GM12864 (cell line): ENCODE measurements at regions not wholly inside any gene's neighbourhood (a gene's known extent, or its start where the extent isn't known, plus 50 kb on each side); places are given as distances from the start of the nearest gene placed in this dataset.

ENCODE experiments used
- DNase-seq: peaks from one replicate; pipeline ENCODE4 v3.0.0-alpha.2; 2011; ENCODE audit warnings: low read depth
- H3K4me3 ChIP-seq: 2 replicates; pipeline ENCODE4 v1.5.1; 2011; ENCODE audit warnings: mild to moderate bottlenecking, low read depth, low read length, control low read depth
- TF ChIP-seq, protein P1 (sequence below): IDR thresholded peaks from 2 replicates; pipeline ENCODE4 v1.5.1; 2011; ENCODE audit warnings: low read depth, mild to moderate bottlenecking, moderate library complexity, low read length, control low read depth, inconsistent platforms; ENCODE audit errors: missing control alignments

DNA sequence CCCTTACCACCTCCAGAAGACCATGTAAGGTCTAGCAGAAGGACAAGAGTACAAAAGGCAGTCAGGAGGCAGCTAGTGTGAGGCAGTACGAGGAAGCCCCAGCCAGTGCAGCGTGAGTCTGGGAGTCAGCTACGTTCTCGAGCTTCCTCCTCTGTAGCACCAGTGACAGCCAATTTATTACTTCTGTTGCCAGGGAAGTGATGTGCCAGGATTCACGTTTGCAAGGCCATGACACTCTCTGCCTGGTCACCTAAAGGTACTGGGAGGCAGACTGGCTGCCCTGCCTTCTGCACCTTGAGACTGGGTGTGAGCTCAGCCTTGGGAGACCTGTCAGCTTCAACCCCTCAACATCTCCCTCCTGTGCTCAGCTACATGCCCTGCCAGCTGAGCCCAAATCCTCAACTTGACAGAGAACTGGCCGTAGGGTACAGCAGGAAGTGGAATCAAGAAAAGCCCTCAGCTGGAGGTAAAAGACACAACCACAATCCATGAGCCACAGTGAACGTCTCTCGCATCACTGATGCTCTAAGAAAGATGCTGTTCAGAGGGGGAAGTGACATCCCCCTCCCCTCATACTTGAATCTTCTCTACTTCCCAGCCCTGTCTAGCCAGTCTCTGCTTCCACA, 182.5 kb upstream of the RGS6 start:
- H3K4me3 ChIP-seq: no peak overlapping the region
- no peak for DNase-seq
- TF ChIP-seq, protein P1, sequence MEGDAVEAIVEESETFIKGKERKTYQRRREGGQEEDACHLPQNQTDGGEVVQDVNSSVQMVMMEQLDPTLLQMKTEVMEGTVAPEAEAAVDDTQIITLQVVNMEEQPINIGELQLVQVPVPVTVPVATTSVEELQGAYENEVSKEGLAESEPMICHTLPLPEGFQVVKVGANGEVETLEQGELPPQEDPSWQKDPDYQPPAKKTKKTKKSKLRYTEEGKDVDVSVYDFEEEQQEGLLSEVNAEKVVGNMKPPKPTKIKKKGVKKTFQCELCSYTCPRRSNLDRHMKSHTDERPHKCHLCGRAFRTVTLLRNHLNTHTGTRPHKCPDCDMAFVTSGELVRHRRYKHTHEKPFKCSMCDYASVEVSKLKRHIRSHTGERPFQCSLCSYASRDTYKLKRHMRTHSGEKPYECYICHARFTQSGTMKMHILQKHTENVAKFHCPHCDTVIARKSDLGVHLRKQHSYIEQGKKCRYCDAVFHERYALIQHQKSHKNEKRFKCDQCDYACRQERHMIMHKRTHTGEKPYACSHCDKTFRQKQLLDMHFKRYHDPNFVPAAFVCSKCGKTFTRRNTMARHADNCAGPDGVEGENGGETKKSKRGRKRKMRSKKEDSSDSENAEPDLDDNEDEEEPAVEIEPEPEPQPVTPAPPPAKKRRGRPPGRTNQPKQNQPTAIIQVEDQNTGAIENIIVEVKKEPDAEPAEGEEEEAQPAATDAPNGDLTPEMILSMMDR: no peak

DNA sequence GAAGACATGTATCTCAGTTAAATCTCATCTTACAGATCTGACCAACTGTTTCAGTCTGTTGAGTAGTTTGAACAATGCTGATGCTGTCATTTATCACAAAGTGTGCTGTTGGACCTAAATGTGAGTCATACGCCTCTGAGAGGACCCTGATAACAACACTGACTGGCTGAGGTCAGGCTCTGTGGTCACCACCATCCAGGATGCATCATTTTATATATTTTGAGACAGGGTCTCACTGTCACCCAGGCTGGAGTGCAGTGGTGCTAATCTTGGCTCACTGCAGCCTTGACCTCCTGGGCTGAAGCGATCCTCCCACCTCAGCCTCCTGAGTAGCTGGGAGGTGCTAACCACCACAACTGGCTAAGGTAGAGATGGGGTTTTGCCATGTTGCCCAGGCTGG, 181.0 kb upstream of the RGS6 start:
- no peak overlapping the region for H3K4me3 ChIP-seq
- DNase-seq: no peak
- TF ChIP-seq, protein P1: no peak

DNA sequence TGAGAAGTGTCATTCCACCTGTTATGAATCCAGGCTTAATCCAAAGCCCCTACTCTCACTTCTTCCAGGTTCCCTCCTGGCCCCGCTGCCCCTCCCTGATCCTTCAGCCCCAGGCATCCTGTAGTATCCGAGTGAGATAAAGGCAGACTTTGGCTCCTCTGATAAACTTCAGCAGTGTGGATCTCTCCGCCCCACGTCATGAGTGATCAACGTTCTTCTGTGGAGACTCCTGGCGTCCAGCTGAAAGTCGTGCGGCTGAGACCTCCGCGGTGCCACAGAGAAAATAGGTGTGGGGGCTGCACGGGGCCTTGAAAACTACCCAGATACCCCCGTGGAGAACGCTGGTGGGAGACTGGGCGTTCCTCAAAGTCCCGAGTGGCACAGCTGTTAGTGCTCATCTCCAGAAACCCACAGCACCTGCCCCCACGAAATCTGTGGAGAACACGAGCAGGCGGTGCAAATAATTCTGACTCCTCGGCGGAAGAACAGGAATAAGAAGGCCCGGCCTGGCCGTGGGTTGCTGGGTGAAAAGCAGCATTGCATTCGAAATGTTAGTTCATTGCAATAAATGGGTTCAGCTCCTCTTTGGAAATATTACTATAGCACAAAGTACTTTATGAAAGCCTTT, 180.0 kb upstream of the RGS6 start:
- H3K4me3 ChIP-seq: no peak overlapping the region
- TF ChIP-seq, protein P1: no peak
- no peak for DNase-seq

DNA sequence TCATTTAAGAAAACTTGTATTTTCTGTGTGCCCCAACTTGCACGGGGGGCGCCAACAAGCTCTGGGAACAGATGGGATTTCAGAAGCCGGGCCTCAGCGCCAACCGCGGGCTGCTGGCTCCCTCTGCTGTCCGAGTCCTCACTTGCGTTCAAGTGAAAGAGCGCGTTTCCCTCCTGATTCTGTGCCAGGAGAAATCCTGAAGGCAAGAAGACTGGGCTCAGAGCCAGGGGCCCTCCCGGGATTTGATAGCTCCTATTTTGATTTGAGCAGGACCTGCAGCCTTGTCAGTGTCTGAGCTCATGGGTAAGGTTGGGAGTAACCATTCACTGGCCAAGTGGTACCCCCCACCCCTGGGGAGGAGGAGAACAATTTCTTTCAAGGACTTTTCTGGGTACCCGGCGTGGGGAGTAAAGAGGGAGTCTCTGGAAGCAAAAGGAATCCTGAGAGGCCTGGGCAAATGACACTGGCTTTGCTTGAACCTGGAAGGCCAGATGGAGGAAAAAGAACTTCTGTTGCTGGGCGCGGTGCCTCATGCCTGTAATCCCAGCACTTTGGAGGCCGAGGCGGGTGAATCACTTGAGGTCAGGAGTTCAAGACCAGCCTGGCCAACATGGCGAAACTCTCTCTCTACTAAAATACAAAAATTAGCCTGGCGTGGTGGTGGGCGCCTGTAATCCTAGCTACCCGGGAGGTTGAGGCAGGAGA, 179.0 kb upstream of the RGS6 start:
- DNase-seq: peak; percentile 27
- no peak overlapping the region for H3K4me3 ChIP-seq
- TF ChIP-seq, protein P1: peak; percentile 90

DNA sequence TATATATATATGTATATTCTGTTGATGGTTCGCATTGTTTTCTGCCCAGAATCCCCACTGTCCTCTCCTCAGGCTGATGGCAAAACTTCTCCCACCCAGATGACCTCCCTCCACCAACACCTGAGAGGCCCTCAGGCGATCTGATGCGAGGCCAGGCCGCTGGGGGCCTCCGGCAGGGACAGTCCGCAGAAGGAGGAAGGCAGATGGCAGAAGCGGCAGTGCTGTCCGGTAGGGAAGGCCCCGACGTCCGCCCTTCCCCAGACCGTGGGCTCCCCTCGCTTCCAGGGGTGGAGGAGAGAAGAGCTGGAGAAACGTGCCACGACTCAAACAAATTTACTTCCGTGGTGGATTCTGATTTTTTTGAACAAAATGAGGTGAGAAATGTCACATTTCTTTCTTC, 178.3 kb upstream of the RGS6 start:
- H3K4me3 ChIP-seq: no peak overlapping the region
- DNase-seq: no peak
- TF ChIP-seq, protein P1: no peak

DNA sequence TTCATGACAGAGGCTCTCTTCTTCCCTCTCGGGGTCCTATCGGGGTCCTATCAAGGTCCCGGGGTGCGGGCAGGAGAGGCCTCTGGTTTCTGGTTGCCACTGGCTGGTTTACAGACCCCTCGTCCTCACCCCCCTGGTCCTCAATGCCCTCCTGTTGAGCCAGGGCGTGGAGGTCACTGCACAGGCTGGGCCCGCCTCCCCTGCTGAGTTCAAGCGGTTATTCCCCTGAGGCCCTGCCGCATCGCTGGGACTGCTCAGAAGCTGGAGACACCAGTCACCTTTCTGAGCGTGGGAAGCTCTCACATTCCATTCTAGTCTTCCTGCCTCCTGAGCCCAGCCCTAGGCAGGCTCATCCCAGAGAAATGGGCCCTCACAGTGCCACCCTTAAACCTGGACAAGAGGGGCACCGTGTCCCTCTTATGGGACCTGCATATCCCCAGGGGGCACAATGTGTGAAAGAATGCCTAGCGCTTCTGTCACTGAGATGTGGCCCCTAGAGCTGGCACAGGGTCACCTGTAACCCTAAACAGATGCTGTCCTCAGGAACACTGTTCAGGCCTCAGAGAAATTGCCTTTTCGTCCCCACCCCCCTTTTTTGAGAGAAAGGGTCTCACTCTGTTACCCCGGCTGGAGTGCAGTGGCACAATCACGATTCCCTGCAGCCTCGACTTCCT, 177.7 kb upstream of the RGS6 start:
- DNase-seq: no peak

More for the DNA sequence above, 177.7 kb upstream of the RGS6 start:
- TF ChIP-seq, protein P1: no peak
- H3K4me3 ChIP-seq: no peak overlapping the region
